ENCODE measurements at regions not wholly inside any gene's neighbourhood (a gene's known extent, or its start where the extent isn't known, plus 50 kb on each side); places are given as distances from the start of the nearest gene placed in this dataset.

DNA sequence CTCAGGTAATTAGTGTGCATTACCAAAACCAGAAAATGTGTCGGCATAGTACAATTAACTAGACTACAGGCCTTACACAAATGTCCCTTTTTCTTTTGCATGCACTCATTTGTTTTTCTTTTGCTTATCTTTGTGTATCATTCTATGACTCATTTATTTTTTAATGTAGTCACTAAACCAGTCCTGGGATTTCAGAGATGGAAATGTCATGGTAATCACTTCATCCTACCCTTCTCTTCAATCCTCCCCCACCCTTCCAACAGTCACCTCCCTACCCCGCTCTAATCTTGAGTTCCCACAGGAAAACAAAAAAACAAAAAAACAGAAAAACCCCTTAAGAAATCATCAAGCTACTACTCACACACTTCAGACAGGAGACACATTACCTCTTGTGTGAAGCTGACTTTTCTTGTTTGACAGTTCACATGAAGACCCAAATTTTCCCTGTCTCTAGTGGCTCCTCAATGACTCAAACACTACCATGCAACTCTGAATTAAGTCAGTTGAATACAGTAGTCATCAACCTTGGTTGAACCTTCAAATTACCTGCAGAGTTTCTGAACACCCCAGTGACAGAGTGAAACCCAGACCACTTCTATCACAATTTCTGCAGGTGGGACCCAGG lies 242.4 kb upstream of the SALL1 start:
- 81 to 90% (median 89%) methylated on average over 2 of the region's 2 CpGs for WGBS, 5 donors
- Histone ChIP-seq H3K27ac (no peak overlapping the region), H3K4me1 (no peaks in the 10 kb centered on the region), H3K9me3 (peaks cover 0 to 25% (median 18%) of the 10 kb centered on the region in 8 donors), H3K36me3 (no peaks in the 10 kb centered on the region), H3K4me3 (no peak overlapping the region), H3K27me3 (replicated peaks in 1 of 7) (peaks cover 0 to 7% (median 0%) of the 10 kb centered on the region in 7 donors)
- intact Hi-C loops (cut with DNase I; ENCODE audit: low total_unique reads): no loop called here
- no peak for DNase-seq
- TF ChIP-seq POLR2AphosphoS5 (IDR thresholded peaks at IDR 0.05) (no peak), POLR2A (IDR thresholded peaks at IDR 0.05) (no peak)
- TF ChIP-seq, protein P1, sequence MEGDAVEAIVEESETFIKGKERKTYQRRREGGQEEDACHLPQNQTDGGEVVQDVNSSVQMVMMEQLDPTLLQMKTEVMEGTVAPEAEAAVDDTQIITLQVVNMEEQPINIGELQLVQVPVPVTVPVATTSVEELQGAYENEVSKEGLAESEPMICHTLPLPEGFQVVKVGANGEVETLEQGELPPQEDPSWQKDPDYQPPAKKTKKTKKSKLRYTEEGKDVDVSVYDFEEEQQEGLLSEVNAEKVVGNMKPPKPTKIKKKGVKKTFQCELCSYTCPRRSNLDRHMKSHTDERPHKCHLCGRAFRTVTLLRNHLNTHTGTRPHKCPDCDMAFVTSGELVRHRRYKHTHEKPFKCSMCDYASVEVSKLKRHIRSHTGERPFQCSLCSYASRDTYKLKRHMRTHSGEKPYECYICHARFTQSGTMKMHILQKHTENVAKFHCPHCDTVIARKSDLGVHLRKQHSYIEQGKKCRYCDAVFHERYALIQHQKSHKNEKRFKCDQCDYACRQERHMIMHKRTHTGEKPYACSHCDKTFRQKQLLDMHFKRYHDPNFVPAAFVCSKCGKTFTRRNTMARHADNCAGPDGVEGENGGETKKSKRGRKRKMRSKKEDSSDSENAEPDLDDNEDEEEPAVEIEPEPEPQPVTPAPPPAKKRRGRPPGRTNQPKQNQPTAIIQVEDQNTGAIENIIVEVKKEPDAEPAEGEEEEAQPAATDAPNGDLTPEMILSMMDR (IDR thresholded peaks at IDR 0.05 in 8 of 11, conservative IDR thresholded peaks at IDR 0.05 in 3 of 11): no peak

DNA sequence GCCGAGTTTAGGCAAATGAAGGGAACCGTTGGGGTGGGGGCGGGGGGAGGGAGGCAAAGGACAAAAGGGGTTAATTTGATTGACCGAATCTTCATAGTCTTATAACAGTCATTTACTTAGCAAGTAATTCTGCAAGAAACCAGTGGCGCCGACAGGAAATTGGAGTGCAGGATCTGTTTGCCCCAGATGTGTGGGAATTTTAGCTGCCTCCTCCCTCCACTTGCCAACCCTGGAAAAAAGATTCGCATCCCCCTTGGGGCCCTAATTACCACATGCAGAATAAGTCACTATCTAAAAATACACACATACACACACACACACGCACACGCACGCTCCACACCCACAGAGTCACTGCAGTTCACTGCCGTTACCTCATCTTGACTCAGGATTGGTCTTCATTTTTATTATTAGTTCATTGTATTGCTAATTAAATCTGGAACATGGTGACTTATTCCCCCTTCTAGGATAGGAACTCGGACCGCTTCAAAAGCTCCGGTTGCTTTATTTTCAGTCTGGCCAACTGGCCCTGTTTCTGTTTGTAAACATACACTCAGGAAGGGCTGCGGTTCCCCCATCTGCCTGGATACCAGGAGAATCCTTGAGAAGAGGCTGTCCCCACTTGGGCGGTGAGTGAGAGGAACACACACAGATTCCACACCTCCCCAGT lies 241.6 kb upstream of the SALL1 start:
- Histone ChIP-seq H3K4me3 (no peak overlapping the region), H3K9me3 (peaks cover 0 to 28% (median 20%) of the 10 kb centered on the region in 8 donors), H3K4me1 (no peaks in the 10 kb centered on the region), H3K27ac (no peak overlapping the region), H3K27me3 (replicated peaks in 1 of 7) (peaks cover 0 to 7% (median 0%) of the 10 kb centered on the region in 7 donors), H3K36me3 (no peaks in the 10 kb centered on the region)
- 49 to 52% (median 50%) methylated on average over 16 of the region's 16 CpGs for WGBS, 5 donors
- no peak for DNase-seq
- intact Hi-C loops (cut with DNase I; ENCODE audit: low total_unique reads): no loop called here
- TF ChIP-seq POLR2AphosphoS5 (IDR thresholded peaks at IDR 0.05) (no peak), POLR2A (IDR thresholded peaks at IDR 0.05) (no peak)
- TF ChIP-seq, protein P1 (IDR thresholded peaks at IDR 0.05 in 8 of 11, conservative IDR thresholded peaks at IDR 0.05 in 3 of 11): no peak

DNA sequence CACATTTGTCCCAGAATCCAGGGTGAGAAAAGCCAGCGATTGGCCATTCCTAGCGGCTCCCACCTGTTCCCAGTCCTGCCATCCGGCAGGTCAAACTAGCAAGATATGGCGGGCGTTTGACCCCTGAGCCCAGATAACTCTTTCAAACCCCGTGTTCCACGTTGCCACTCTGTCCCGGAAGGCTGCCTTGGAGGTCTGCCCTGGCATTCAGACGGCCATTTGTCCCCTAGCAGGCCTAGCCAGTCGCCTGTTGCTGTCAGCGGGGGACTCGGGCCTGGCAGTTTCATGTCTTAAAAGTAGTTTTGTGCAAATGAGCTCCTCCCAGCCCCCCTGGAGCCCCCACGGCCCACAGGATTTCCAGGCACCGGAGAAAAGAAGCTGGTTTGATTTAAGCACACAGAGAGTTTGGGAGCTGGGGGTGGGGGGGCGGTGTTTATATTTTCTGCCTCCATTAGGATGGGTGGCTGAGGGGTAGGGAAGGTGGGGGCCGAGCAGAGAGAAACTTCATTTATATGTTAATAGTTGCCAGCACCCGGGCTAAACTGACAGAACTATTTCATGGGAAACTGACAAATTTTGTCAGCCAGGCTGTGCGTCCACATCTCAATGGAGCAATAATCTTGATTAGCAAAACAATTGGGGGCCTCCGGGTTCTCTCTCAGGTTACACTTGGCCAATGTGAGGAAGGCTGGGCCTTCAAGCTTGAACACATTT lies 240.9 kb upstream of the SALL1 start:
- Histone ChIP-seq H3K27ac (no peak overlapping the region), H3K4me3 (no peak overlapping the region), H3K4me1 (no peaks in the 10 kb centered on the region), H3K9me3 (peaks cover 0 to 28% (median 17%) of the 10 kb centered on the region in 8 donors), H3K27me3 (replicated peaks in 1 of 7) (peaks cover 0 to 7% (median 0%) of the 10 kb centered on the region in 7 donors), H3K36me3 (no peaks in the 10 kb centered on the region)
- intact Hi-C loops (cut with DNase I; ENCODE audit: low total_unique reads): no loop called here
- 37 to 41% (median 37%) methylated on average over 17 to 19 of the region's 19 CpGs for WGBS, 5 donors
- TF ChIP-seq POLR2AphosphoS5 (IDR thresholded peaks at IDR 0.05) (no peak), POLR2A (IDR thresholded peaks at IDR 0.05) (no peak)
- TF ChIP-seq, protein P1 (IDR thresholded peaks at IDR 0.05 in 8 of 11, conservative IDR thresholded peaks at IDR 0.05 in 3 of 11): no peak
- DNase-seq: no peak

DNA sequence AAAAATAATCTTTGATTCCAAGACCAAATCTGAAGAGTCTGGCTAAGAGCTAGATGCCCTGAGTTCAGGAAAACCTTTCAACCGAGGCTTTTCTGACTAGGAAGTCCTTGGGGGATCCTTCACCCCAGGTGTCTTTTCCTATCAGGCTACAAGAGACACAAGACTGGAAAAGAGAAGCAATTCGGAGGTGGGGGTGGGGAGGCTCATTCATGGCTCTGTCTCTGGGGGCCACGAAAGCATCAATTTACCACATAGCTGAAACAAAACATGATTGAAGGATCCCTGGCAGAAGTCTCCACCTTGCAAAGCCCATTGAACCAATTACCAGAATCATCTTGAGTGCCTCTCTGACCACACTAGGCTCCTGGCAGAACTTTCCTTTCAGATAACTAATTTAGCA lies 239.8 kb upstream of the SALL1 start:
- Histone ChIP-seq H3K27me3 (replicated peaks in 1 of 7) (peaks cover 0 to 7% (median 0%) of the 10 kb centered on the region in 7 donors), H3K4me1 (no peaks in the 10 kb centered on the region), H3K36me3 (no peaks in the 10 kb centered on the region), H3K27ac (no peak overlapping the region), H3K9me3 (peaks cover 0 to 28% (median 16%) of the 10 kb centered on the region in 8 donors), H3K4me3 (no peak overlapping the region)
- 51 to 62% (median 55%) methylated on average over 3 of the region's 3 CpGs for WGBS, 5 donors
- no peak for DNase-seq
- no peak for TF ChIP-seq POLR2A (IDR thresholded peaks at IDR 0.05)
- TF ChIP-seq, protein P1 (IDR thresholded peaks at IDR 0.05 in 8 of 11, conservative IDR thresholded peaks at IDR 0.05 in 3 of 11): no peak
- TF ChIP-seq POLR2AphosphoS5 (IDR thresholded peaks at IDR 0.05): no peak
- intact Hi-C loops (cut with DNase I; ENCODE audit: low total_unique reads): no loop called here
